ENCODE measurements at regions not wholly inside any gene's neighbourhood (a gene's known extent, or its start where the extent isn't known, plus 50 kb on each side); places are given as distances from the start of the nearest gene placed in this dataset.
"Not testable (repeated sequence)": the region's sequence is repeated elsewhere in the genome, so short reads cannot be mapped to it uniquely, and the experiment has no call there.

DNA sequence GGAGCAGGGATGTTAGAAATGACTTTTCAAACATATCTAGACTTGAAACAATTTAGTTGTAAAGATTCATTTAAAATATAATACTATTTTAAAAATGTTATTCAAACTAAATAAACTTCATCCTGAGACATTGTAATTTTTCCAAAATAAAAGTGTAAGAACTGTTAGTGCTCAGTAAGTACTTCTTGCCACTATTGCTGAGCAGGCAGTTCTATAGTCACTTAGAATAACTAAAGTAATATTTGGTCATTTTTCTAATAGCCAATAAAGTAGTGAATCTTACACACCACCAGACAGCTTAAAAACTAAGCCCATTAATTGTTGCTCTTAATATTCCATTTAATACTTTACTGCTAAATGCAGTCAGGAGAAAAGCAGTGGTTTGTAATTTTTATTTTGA is 1120.0 kb upstream of the CDH10 start:
- no peak for DNase-seq (ENCODE audit: low spot score)

DNA sequence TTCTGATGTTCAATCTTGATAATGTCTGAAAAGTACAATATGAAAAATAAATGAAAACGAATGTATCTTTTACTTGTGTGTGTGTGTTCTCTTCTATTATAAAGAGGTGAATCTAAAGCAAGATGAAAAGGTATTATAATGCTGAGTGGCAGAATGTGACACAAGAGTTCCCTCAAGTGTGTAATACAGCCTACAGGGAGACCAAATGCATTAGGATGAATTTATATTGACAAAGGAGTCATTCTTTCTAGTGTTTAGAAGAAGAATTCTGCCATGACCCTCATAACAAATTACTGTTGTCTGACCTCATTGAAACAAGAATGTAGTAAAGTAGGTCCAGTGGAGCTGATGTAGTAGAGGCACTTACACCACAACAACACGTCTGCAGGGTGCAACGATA is 1119.0 kb upstream of the CDH10 start:
- no peak for DNase-seq (ENCODE audit: low spot score)

DNA sequence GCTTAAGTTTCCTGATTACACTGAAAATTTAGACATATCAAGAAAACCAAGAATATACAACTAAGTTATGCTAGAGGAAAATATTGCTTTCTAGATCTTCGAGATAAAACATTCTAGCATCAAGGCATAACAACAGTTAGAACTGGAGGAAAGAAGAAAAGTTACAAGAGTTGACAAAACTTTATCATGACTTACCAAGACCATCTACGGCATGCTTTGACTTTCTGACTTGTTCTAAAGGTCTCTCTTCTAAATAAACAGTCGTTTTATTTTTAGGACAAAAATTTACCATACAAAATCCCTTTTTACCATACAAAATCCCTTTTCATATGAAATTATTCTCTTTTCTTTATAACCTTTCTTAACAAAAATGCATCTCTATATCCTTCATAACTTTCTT is 1110.1 kb upstream of the CDH10 start:
- DNase-seq (ENCODE audit: low spot score), result no peak

DNA sequence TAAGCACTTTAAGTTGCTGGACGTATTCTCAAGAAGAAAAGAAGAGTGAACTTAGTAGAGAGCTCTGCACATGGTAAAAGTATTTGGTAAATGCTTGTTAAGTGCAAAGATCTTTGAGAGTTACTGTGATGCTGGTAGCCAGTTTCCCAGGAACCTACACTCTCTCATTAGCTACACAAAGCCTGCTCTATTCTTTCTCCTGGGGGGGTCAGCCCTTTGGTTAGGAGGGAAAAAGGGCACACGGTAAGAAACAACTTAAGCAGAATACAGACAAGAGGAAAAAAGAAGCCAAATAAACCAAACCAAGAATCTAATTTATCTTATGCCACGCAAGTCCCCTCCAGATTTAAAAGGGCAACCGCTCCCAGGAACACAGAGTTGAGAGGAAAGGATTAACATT is 1100.1 kb upstream of the CDH10 start:
- DNase-seq (ENCODE audit: low spot score), result no peak

DNA sequence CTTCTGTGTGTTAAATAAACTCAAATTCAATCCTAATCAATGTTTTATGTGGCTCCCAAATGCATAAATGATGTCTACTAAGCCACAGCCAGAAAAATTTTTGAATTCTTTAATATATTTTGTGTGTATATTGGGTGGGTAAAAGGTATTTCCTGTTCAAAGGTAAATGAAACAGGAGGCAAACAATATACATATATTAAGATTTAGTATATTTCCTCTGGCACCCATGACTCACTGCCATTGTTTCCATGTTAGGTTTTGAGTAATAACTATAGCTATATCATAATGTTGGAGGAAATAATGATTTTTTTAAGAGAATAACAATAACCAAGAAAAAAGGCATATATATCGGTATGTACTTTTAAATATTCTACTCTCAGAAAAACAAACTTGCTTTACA is 1071.9 kb upstream of the CDH10 start:
- DNase-seq (ENCODE audit: low spot score), result no peak

DNA sequence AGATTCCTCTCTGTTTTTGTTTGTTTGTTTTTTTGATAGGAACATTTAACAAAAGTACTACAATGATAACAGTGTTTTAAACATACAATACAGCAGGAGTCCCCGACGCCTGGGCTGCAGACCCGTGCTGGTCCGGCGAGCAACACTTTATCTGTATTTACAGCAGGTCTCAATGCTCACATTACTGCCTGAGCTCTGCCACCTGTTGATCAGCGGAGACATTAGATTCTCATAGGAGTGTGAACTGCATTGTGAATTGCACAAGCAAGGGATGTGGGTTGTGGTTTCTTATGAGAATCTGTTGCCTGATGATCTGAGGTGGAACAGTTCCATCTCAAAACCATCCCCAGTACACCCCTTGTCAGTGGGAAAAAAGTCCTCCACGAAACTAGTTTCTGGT is 1068.5 kb upstream of the CDH10 start:
- DNase-seq (ENCODE audit: low spot score), result peak; percentile 7

DNA sequence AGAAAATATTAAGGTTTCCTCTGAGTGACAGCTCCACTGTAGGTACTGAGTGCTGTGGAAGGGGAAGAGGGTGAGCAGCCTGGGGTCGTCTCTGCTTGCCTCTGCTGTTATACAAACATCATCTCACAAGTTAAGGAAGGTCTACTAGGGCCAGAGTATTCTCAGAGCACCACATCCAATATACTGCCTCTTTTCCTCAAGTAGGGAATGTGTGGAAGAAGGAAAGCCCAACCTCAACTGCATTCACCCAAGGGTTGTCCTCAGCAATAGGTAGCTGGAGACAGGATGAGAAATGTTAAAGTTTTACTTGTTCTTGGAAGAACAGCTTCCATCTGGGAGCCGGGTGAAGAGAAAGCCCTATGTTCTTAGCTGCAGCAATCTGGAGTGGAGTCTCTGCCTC is 1062.3 kb upstream of the CDH10 start:
- no peak for DNase-seq (ENCODE audit: low spot score)

DNA sequence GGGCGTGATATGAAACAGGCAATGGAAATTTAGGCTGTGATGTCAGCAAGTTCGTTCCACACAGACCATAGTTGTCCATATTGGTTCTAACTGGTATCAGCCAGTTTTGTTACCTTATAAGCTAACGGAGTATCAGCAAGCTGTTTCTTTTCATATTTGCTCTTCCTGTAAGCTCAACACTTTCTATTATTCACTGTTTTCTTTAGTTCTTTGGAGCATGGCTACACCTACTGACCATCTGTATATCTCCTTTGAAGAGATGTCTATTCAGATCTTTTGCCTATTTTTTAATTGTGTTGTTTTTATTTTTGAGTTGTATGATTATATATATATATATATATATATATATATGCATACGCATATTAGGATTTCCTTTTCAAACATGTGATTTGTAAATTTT is 1057.2 kb upstream of the CDH10 start:
- DNase-seq (ENCODE audit: low spot score), result no peak

DNA sequence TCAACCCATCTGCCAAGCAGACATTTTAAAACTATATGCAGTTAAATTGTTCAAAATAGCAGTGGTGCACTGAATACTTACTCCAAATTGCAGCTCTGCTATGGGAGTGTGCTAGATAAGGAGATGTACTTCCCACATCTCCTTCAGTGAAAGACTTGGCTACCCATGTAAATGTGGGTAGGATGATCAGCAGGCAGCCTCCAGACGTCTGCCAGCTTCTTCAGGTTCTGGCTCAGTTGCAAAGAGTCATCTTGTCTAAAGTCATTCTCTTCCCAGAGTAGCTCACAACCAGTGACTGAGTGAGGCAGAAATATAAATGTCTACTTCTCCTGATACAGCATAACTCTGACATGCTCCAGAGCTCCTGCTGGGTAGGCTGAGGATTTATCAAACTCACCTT is 1050.0 kb upstream of the CDH10 start:
- no peak for DNase-seq (ENCODE audit: low spot score)

DNA sequence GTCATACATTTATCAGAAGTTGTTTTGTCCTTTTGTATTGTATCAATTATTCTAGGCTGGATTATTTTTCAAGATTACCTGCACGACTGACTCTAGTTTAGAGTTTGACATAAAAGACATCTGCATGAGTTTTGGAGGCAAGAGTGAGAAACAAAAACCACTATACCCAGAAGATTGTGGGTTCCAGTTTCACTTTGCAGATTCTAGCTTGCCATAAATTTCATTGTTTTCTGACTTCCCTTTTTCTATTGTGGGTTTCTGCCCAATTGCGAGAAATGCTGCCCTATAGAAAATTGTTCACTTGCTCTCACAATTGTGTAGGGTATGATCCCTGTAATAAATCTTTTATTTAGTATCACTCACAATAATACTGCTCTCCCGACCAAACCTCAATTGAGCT is 1043.4 kb upstream of the CDH10 start:
- DNase-seq (ENCODE audit: low spot score), result no peak

DNA sequence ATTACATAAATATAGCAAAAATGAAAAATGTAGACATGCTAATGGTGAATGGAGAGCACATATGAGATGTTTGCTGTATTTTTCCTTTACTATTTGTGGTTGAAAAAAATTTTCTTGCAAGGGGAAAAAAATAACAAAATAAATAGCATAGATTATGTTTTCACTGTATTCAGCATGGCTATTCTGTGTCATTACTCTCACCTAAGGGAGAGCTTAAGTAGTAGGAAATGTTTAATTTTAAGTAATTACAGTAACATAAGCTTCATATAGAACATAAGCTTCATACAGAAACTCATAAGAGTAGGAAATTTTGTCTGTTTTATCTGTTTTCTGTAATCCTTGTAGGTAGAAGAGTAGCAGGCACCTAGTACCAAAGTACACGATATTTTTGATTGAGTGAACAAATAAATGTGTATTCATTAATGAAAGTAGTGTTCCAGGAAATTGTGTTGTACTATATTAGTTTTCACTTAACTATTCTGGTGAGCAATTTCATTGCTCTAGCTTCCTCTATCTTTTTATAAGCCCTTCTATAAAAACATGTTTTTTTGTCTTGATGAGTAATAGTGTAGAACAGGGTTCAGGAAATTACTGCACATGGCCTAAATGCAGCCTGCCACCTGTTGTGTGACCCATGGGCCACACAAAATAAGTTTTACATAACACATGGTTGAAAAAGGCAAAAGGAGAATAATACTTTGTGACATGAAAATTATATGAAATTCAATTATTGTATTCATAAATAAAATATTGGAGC is 1025.0 kb upstream of the CDH10 start:
- no peak for DNase-seq (ENCODE audit: low spot score)

DNA sequence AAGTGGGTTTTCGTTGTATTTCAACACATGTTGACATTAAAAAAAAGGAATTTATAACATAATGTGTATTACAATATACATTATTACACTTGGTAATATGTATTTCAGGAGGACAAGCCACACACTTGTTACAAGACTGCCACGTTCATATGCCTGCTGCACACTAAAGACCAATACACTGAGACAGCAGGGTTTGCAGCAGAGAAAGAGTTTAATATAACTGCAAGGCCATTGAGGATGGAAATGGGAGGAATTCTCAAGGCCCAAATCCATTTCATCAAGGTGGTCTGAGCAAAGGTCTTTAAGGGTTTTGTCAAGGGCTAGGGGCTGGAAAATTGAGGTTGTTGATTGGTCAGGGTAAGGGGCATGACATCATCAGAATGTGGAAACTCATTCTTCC is 1017.8 kb upstream of the CDH10 start:
- DNase-seq (ENCODE audit: low spot score), result no peak

DNA sequence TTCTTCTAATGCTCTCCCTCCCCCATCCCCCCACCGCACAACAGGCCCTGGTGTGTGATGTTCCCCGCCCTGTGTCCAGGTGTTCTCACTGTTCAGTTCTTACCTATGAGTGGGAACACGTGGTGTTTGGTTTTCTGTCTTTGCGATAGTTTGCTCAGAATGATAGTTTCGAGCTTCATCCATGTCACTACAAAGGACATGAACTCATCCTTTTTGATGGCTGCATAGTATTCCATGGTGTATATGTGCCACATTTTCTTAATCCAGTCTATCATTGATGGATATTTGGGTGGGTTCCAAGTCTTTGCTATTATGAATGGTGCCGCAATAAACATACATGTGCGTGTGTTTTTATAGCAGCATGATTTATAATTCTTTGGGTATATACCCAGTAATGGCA is 1005.5 kb upstream of the CDH10 start:
- not testable (repeated sequence) for DNase-seq (ENCODE audit: low spot score)

DNA sequence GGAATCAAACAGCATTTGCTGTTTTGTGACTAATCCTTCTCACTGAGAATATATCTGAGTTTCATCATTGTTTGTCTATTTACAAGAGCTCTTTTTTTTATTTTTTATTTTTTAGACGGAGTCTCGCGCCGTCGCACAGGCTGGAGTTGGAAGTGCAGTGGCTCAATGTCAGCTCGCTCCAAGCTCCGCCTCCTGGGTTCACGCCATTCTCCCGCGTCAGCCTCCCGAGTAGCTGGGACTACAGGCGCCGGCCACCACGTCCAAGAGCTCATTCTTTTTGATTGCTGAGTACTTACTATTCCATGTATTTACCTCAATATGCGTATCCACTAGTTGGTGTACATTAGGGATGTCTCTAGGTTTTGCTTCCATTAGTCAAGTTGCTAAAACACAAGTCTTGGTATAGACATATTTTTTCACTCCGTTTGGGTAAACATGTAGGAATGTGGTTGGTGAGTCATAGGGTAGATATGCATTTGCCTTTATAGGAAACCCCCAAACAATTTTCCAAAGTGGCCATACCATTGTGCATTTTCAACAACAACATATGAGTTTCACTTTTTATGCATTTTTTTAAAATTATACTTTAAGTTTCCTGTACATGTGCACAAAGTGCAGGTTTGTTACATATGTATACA is 1005.0 kb upstream of the CDH10 start:
- no peak for DNase-seq (ENCODE audit: low spot score)

DNA sequence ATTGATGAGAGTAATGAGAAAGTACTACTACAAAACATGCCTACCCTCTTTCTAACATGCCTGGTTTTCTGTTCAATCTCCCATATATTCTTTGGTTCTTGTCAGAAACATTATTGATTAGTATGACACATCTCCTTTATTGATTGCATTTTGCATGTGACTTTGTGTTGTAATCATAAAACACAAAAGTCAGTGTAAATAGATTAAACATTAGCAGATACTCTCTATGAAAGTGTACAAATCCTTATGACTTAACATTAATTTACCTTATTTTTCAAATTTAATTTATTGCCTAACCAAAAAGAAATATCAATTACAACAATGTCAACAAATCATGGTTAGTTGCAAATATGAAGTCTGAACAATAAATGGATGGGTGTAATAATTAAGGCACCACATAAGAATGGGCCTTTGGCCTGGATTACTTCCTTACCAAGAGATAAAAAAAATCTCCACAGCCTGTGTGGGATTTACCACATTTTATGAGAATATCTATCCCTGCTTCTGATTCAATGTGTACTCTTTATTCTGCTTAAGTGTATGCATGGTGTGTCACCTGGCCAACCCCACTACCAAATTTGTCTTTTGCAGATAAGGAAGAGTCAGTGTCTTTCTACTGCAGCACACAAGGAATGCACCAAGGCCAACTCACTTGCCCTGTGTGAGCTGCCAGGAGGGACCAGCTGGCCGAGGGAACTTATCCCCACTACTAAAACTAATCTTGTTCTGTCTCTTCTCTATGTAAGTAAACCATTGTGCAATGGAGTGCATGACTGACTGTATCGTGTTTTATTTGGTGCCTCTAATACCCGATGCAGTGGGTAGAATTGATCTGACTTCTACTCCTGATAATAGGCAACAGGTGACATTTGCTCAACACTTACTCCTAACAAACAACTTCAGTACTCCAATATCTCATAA is 1001.9 kb upstream of the CDH10 start:
- DNase-seq (ENCODE audit: low spot score), result no peak

DNA sequence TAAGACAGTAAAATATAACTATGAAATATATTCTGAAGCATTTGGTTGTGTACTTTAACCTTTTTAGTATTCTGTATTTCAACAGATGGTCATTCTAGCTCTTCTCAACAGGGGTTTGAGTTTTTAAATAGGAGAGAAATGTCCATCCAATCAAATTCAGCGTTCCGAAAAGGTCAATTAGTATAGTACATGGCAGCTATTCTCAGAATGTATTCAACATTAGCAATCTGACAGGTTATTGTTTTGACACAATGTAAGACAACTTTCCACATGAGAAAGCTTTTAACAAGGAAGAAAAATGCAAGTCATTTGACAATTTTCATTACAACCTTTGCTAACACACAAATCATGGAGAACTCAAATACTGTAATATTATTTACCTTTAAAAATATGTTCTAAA is 996.3 kb upstream of the CDH10 start:
- no peak for DNase-seq (ENCODE audit: low spot score)

DNA sequence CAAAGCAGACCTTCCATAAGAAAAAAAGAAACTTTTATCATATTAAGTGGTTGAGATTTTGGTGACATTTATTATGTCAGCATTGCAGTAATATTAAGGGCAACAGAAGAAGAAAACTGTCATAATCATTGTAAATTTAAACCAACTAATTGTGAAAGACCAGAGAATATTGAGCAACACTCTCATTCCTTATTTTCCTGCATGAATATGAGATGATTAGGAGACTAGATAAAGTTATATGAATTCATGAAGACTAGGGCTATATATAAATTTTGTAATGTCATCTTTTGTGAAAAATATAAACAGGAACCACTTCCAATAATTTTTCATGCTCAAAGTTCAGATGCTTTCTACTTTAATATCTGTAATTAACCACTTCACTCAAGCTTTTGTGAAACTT is 974.5 kb upstream of the CDH10 start:
- no peak for DNase-seq (ENCODE audit: low spot score)

DNA sequence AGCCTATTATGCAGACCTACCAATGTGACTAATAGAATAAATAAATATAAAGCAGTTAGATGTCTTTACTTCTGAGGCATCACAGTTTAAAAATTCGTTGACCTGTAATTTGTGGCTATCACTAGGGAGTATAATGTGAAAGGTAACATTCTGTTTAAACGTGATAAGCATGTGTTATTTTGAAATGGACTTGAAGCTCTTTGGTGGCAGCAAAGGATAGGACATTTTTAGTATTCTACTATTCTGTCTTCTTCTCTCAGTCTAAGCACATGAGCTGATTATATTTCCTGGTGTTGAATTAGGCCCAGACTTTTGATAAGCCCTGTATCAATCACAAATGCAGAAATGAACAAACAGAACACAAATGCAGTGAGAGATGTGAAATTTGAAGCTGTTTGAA is 974.0 kb upstream of the CDH10 start:
- DNase-seq (ENCODE audit: low spot score), result no peak

DNA sequence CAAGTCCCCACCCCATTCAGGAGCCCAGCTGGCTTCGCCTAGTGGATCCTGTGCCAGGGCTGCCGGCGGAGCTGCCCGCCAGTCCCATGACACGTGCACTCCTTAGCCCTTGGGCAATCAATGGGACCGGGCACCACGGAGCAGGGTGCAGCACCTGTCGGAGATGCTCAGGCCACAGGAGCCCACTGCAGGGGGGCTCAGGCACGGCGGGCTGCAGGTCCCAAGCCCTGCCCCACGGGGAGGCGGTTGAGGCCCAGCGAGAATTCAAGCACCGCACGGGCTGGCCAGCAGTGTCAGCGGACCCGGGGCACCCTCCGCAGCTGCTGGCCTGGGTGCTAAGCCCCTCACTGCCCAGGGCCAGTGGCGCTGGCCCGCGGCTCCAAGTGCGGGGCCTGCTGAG is 969.7 kb upstream of the CDH10 start:
- no peak for DNase-seq (ENCODE audit: low spot score)

DNA sequence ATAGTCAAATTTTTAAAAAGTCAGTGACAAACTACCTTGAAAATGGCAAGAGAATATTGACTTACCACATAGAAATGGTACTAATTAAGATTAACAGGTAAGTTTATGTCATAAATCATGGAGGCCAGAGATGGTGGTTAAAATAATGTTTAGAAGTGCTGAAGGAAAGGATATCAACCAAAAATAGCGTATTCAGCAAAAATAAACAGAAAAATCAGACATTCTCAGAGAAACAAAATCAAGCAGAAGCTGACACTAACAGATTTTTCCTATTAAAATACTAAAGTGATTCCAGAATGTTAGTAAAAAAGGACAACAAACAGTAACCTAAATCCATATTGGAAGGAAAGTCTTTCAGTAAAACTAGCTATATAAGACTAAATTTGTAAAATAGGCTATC is 959.9 kb upstream of the CDH10 start:
- no peak for DNase-seq (ENCODE audit: low spot score)

DNA sequence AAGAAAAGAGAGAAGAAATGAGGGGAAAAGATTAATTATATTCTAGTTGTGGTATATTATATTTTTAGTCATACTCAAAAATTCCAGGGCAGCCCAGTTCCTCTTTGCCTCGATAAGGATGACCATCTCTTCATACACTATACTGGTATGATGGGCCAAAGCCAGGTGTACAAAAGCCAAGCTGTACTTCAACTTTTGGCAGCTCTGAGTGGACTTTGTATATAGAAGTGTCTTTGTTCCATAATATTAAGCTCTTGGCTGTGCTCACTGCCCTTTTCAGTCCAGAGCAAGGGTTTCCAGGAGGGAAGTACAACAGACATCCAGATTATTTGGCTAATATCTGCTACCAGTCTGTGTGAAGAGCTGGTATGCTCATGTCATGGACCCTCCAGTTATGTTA is 934.3 kb upstream of the CDH10 start:
- no peak for DNase-seq (ENCODE audit: low spot score)

DNA sequence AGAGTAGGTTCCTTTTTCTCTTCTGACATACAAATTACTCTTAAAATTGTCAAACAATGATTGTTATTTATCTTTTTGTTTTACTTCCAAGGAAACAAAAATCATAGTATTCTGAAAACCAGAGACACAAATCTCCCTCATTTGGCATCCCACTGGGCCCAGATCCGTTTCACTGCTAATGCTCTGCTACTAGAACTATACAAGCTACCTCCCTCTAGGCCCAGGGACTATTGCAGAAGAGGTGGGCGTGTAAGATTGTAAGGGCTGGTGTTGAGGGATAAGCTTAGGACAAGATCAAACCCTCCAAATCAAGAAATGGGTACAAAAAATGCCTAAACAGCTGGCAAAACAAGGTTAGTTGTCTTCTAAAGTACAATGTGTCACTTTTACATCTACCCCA is 928.9 kb upstream of the CDH10 start:
- no peak for DNase-seq (ENCODE audit: low spot score)

Measured in HT-29 (cell line).